ENCODE measurements at regions not wholly inside any gene's neighbourhood (a gene's known extent, or its start where the extent isn't known, plus 50 kb on each side); places are given as distances from the start of the nearest gene placed in this dataset.

DNA sequence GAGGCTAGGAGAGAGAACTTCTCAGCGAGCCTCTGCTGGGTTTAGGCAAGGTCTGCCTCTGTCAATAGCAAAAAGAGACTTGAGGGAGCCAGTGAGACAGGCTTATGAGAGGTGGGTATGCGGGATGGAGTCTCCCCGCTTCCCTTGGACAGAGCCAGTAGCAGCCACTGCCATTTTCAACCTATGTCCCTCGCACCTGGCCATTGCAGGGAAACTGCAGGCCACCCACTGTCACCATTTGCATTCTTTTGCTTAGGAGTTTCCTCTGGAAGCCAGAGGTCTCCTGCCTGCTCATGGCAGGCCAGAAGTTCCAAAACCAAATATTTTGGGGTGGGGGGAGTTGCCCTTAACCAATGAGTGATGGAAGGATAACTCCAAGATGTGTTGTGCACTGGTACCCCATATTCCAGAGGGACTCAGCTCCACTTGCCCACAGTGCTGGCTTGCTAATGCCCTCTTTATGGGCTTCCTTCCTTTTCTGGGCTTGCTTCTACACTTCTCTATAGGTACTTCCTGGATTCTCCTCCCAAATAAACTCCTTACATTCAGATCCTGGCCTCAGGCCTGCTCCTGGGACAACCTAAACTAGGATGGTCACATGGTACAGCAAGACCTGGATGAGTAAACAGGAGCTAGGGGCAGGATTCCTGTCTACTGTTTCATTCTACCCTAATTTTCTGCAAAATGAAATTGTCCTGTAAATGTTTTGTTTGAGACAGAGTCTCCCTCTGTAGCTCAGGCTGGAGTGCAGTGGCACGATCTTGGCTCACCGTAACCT lies 108.9 kb upstream of the PROK2 start:
- Histone ChIP-seq H4K8ac (ENCODE audit: extremely low read depth, insufficient read depth, low read length) (no peak overlapping the region), H2BK20ac (ENCODE audit: low read length) (no peak overlapping the region), H2BK15ac (ENCODE audit: low read length) (no peak overlapping the region), H3K27ac (ENCODE audit: low read depth, low read length) (no peak overlapping the region), H3K9ac (replicated peaks in 1 of 4; ENCODE audit: extremely low read depth in 1 of 4, low read depth in 3 of 4, low read length in 3 of 4) (no peak overlapping the region), H3K56ac (replicated peaks; ENCODE audit: insufficient read length, low read depth, low read length) (no peak overlapping the region), H2BK12ac (ENCODE audit: low read depth, low read length) (peak overlapping the region; percentile 71; the same call in 1 of the 2 replicates), H3K4ac (replicated peaks; ENCODE audit: insufficient read length, low read depth, low read length) (no peak overlapping the region), H3K14ac (ENCODE audit: insufficient read length) (no peak overlapping the region), H3K79me2 (ENCODE audit: control insufficient read depth in 1 of 2, insufficient read depth in 2 of 2, low read length in 2 of 2) (no peaks in the 10 kb centered on the region), H2AFZ (ENCODE audit: low read length) (peak overlapping the region; percentile 79; the same call in 1 of the 2 replicates), H4K91ac (replicated peaks; ENCODE audit: insufficient read length, low read length) (no peak overlapping the region), H4K20me1 (replicated peaks in 1 of 2; ENCODE audit: control insufficient read depth in 1 of 2, insufficient read depth in 2 of 2, low read length in 2 of 2) (no peaks in the 10 kb centered on the region), H3K27me3 (replicated peaks in 1 of 4; ENCODE audit: control insufficient read depth in 3 of 4, extremely low read depth in 1 of 4, insufficient read depth in 3 of 4, low read length in 3 of 4) (no peaks in the 10 kb centered on the region), H2BK5ac (ENCODE audit: low read depth, low read length) (0 out of 2 replicates have a peak overlapping the region, but pooled peaks have one; percentile 55), H2AK5ac (ENCODE audit: low read depth, low read length) (no peak overlapping the region), H3K36me3 (ENCODE audit: control insufficient read depth in 2 of 4, insufficient read depth in 4 of 4, low read length in 3 of 4) (no peaks in the 10 kb centered on the region), H2BK120ac (replicated peaks; ENCODE audit: low read depth, low read length) (no peak overlapping the region), H3K4me3 (ENCODE audit: extremely low read depth in 1 of 4, insufficient read depth in 2 of 4, low read depth in 3 of 4, low read length in 4 of 4) (no peak overlapping the region), H4K5ac (ENCODE audit: insufficient read length, low read depth, low read length) (no peak overlapping the region), H3K4me1 (replicated peaks in 1 of 4; ENCODE audit: control insufficient read depth in 3 of 4, insufficient read depth in 4 of 4, low read length in 3 of 4) (peaks cover 3 to 7% (median 5%) of the 10 kb centered on the region in 4 experiments; a peak in 4 of 7 replicates), H3K9me3 (ENCODE audit: insufficient read depth in 2 of 2, low read depth in 1 of 2, low read length in 1 of 2) (no peaks in the 10 kb centered on the region), H3K23me2 (ENCODE audit: low read depth, low read length) (no peaks in the 10 kb centered on the region), H3K18ac (ENCODE audit: extremely low read depth, low read length) (no peak overlapping the region), H3K79me1 (ENCODE audit: low read depth, low read length) (no peaks in the 10 kb centered on the region), H3K4me2 (ENCODE audit: insufficient read depth in 1 of 2, low read depth in 2 of 2, low read length in 2 of 2) (peak overlapping the region in 1 of 2 experiments; percentile 7; a peak in 1 of 4 replicates), H3K23ac (ENCODE audit: insufficient read length) (no peak overlapping the region)
- POLR2A ChIA-PET (ENCODE audit: partially characterized antibody): no interaction called here
- TF ChIP-seq YY1 (IDR thresholded peaks at IDR 0.05; ENCODE audit: low read depth, low read length) (peak; percentile 49), ZNF274 (IDR thresholded peaks at IDR 0.05; ENCODE audit: borderline replicate concordance, extremely low read depth, low read length) (no peak), TCF12 (IDR thresholded peaks at IDR 0.05; ENCODE audit: low read depth, low read length) (0 out of 2 replicates have a peak, but pooled peaks have one; percentile 17)
- CTCF ChIA-PET (ENCODE audit: partially characterized antibody): interaction anchor here (0.6 to 1.2 kb wide), 2 partner anchors 15 to 164 kb away, joined by 3 read pairs; no protein-coding TSS in a partner anchor
- 72% methylated on average over 6 of the region's 6 CpGs; no CpG with 5 or more reads in 1 of the 2 experiments for WGBS, 2 experiments (ENCODE audit: extremely low coverage in 1 of 2, insufficient coverage in 1 of 2, insufficient read length in 1 of 2, insufficient replicate concordance in 2 of 2, low coverage in 1 of 2, low lambda C conversion rate in 2 of 2, missing lambda C conversion rate in 1 of 2)
- FAIRE-seq (peak; percentile 7), DNase-seq (ENCODE audit: low read depth in 1 of 2, low spot score in 2 of 2) (no peak)

All from H1 (cell line).